D341Med (cell line): ENCODE measurements at regions not wholly inside any gene's neighbourhood (a gene's known extent, or its start where the extent isn't known, plus 50 kb on each side); places are given as distances from the start of the nearest gene placed in this dataset.
A peak's percentile ranks its signal among the peaks of the same experiment; 100 is the strongest.

ENCODE experiments used
- DNase-seq: peaks from one replicate; pipeline ENCODE4 v3.0.0; 2012; ENCODE audit warnings: low spot score

- DNase-seq, result no peak
These were observed 530.3 kb upstream of the MEX3C start for GRCh38 chr18:51727780-51728179.

- DNase-seq, result no peak
These were observed 533.6 kb upstream of the MEX3C start for GRCh38 chr18:51731070-51731469.

GRCh38 chr18:51734576-51734975 lies 537.1 kb upstream of the MEX3C start:
- DNase-seq, result no peak

- no peak for DNase-seq
These were observed 541.7 kb upstream of the MEX3C start for GRCh38 chr18:51739044-51739666.

GRCh38 chr18:51751901-51752300 lies 554.4 kb upstream of the MEX3C start:
- no peak for DNase-seq

GRCh38 chr18:51753365-51754057 lies 556.0 kb upstream of the MEX3C start:
- DNase-seq, result no peak

GRCh38 chr18:51754566-51754965 lies 557.1 kb upstream of the MEX3C start:
- no peak for DNase-seq

GRCh38 chr18:51757255-51757924 lies 559.9 kb upstream of the MEX3C start:
- DNase-seq, result no peak

GRCh38 chr18:51762373-51762772 lies 564.9 kb upstream of the MEX3C start:
- DNase-seq, result no peak

- no peak for DNase-seq
These were observed 568.3 kb upstream of the MEX3C start for GRCh38 chr18:51765606-51766360.

- no peak for DNase-seq
These were observed 569.8 kb upstream of the MEX3C start for GRCh38 chr18:51767293-51767692.

- no peak for DNase-seq
These were observed 561.9 kb upstream of the DCC start for GRCh38 chr18:51778115-51778514.

GRCh38 chr18:51789871-51790270 lies 550.1 kb upstream of the DCC start:
- DNase-seq, result no peak

GRCh38 chr18:51801514-51801913 lies 538.5 kb upstream of the DCC start:
- no peak for DNase-seq

GRCh38 chr18:51802569-51803428 lies 537.2 kb upstream of the DCC start:
- DNase-seq, result peak; percentile 33

- no peak for DNase-seq
These were observed 532.7 kb upstream of the DCC start for GRCh38 chr18:51807336-51807735.

GRCh38 chr18:51811883-51812282 lies 528.1 kb upstream of the DCC start:
- no peak for DNase-seq

- DNase-seq, result no peak
These were observed 526.3 kb upstream of the DCC start for GRCh38 chr18:51813740-51814139.

GRCh38 chr18:51821610-51822009 lies 518.4 kb upstream of the DCC start:
- DNase-seq, result no peak

- no peak for DNase-seq
These were observed 515.3 kb upstream of the DCC start for GRCh38 chr18:51824746-51825145.

GRCh38 chr18:51833850-51834249 lies 506.1 kb upstream of the DCC start:
- DNase-seq, result no peak

- DNase-seq, result no peak
These were observed 491.3 kb upstream of the DCC start for GRCh38 chr18:51848702-51849101.
